Fibroblast of the aortic adventitia (primary cell): ENCODE measurements at regions not wholly inside any gene's neighbourhood (a gene's known extent, or its start where the extent isn't known, plus 50 kb on each side); places are given as distances from the start of the nearest gene placed in this dataset.
A peak's percentile ranks its signal among the peaks of the same experiment; 100 is the strongest.

Experiments
- DNase-seq: peaks from one replicate; pipeline ENCODE4 v3.0.0-alpha.2; 2010; ENCODE audit warnings: low read depth
- H3K4me3 ChIP-seq: 2 replicates; pipeline ENCODE4 v1.5.1; 2011; ENCODE audit warnings: low read depth, mild to moderate bottlenecking, control low read depth, low read length, moderate library complexity
- TF ChIP-seq, protein P1 (sequence below): IDR thresholded peaks from 2 replicates; pipeline ENCODE4 v1.5.1; 2011; ENCODE audit warnings: mild to moderate bottlenecking, low read length, control low read depth, inconsistent platforms; ENCODE audit not compliant: insufficient read depth

DNA sequence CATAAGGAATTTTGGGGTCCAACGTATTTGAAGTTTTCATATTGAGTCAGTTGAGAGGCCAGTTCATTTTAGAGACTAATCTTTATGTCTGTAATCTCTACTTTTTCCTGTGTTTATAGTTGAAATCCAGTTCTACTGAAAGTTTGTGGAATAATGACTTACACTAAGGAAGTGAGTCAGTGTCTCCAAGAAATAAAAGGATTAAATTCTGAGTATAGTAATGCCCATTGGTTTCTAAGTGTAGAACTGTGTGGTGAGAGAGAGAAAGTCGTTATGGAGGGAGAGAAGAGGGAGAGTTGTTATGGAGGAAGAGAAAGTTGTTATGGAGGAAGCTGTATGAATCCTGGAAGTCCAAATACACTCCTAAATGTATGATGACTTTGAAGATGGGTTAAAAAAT lies 264.6 kb upstream of the HAND2 start:
- H3K4me3 ChIP-seq, result no peak overlapping the region
- TF ChIP-seq, protein P1, sequence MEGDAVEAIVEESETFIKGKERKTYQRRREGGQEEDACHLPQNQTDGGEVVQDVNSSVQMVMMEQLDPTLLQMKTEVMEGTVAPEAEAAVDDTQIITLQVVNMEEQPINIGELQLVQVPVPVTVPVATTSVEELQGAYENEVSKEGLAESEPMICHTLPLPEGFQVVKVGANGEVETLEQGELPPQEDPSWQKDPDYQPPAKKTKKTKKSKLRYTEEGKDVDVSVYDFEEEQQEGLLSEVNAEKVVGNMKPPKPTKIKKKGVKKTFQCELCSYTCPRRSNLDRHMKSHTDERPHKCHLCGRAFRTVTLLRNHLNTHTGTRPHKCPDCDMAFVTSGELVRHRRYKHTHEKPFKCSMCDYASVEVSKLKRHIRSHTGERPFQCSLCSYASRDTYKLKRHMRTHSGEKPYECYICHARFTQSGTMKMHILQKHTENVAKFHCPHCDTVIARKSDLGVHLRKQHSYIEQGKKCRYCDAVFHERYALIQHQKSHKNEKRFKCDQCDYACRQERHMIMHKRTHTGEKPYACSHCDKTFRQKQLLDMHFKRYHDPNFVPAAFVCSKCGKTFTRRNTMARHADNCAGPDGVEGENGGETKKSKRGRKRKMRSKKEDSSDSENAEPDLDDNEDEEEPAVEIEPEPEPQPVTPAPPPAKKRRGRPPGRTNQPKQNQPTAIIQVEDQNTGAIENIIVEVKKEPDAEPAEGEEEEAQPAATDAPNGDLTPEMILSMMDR, result no peak
- DNase-seq, result peak; percentile 69

DNA sequence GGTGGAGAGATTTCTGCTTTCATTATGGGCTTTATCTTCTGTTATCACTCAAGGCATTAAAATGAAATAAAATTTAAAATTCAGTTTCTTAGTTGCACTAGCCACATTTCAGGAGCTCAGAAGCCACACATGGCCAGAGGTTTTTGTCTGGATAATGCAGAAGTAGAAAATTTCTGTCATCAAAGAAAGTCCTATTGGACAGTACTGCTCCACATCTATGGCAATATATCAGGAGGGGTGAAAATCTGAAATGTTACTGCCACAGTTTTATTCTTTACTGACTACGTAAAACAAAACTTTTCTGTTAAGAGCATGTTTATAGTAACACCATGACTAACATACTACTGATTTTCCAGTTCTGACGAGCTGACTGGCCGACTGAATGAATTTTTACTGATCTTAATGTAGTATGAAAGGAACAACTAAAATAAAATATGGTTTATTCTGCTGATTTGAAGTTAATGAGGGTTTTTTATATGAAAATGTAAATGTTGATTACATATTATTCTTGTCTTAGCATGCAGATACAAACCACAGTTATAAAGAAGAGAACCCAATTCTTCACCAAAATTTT lies 264.0 kb upstream of the HAND2 start:
- no peak overlapping the region for H3K4me3 ChIP-seq
- TF ChIP-seq, protein P1, result no peak
- peak; percentile 22 for DNase-seq

DNA sequence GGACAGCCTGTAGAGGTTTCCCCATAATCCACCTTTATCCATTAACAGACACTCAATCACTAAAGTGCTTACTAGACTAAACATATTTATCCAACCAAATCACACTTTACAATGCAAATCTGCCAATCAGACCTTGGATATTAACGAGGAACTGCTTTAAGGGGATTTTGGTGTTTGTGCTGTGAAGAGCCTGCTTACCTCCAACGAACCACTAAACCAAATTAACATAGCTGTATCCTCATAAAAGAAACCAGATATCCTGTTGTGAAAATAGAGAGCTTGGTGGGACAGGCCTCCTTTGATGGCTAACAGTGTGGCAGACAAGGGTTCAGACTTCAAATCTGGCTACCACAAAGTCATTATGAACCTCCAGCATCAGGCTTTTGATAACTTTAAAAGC lies 252.6 kb upstream of the HAND2 start:
- TF ChIP-seq, protein P1, result no peak
- H3K4me3 ChIP-seq, result no peak overlapping the region
- DNase-seq, result no peak

DNA sequence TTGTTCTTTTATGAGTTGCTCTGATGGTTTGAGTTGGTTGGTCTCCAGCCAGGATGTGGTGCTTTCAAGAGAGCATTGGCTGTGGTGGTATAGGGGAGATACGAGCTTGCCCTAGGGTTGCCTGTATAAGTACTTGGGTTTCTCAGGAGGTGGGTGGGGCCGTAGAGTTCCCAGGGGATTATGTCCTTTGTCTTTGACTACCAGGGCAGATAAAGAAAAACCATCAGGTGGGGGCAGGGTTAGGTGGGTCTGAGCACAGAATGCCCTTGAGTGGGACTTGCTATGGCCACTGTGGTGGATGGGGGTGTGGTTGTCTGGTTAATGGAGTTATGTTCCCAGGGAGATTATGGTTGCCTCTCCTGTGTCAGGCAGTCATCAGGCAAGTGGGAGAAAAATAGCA lies 247.9 kb upstream of the HAND2 start:
- DNase-seq, result no peak
- TF ChIP-seq, protein P1, result no peak
- no peak overlapping the region for H3K4me3 ChIP-seq

DNA sequence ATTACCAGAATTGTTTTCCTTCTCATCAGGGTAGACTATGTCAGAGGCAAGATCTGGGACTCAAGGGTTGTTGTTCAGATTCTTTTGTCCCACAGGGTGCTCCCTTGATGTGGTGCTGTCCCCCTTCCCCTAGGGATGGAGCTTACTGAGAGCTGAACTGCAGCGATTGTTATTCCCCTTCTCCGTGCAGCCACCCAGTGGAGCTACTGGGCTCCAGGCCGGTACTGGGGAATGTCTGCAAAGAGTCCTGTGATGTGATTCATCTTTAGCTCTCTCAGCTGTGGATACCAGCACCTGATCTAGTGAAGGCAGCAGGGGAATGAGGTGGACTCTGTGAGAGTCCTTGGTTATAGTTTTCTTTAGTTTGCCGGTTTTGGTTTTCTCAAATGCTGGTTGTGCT lies 247.4 kb upstream of the HAND2 start:
- no peak for DNase-seq
- TF ChIP-seq, protein P1, result no peak
- no peak overlapping the region for H3K4me3 ChIP-seq

DNA sequence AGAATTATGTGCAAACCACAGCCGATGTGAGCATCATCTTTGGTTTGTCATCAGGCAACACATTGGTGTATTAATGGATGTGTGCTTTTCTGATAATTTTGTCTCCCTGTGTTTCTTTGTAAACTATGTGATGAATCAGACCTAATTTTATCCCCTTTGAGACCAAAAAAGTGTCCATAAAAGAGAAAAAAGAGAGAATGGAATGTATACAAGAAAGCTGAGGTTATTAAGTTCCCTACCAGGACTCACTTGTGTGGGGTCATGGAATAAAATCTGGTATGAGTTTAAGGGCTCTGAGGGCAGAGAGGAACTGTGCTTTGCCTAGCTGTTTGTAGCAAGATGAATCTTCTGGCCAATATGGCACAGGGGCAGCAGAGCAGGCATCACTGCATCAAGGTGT lies 239.5 kb upstream of the HAND2 start:
- DNase-seq, result no peak
- TF ChIP-seq, protein P1, result no peak
- no peak overlapping the region for H3K4me3 ChIP-seq

DNA sequence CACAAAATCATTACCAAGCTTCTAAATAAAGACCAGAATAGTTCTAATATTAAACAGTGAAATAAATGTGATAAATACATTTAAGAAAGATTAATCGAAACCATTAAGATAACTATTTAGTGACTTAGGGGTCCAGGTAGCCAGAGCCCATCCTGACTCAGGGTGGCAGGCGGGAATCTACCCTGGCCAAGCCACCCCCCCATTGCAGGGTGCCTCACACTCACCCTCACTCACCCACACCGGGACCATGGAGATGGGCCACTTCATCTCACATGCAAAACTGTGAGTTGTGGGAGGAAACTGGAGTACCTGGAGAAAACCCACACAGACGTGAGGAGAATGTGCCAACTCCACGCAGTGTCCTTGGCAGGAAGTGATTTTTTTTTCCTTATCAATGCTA lies 237.6 kb upstream of the HAND2 start:
- TF ChIP-seq, protein P1, result no peak
- no peak overlapping the region for H3K4me3 ChIP-seq
- no peak for DNase-seq
